Panc1 (cell line): ENCODE measurements at regions not wholly inside any gene's neighbourhood (a gene's known extent, or its start where the extent isn't known, plus 50 kb on each side); places are given as distances from the start of the nearest gene placed in this dataset.

Experiments
- SIN3A ChIP-seq: IDR thresholded peaks from 2 replicates; pipeline ENCODE4 v1.6.1; 2012; ENCODE audit warnings: low read depth, mild to moderate bottlenecking, low read length, moderate library complexity, borderline replicate concordance; ENCODE audit not compliant: insufficient read depth
- TF ChIP-seq, protein P1 (sequence below): fragments of 450-650 bp; IDR thresholded peaks from 2 replicates; pipeline ENCODE4 v1.5.1; 2017; ENCODE audit warnings: mild to moderate bottlenecking

DNA sequence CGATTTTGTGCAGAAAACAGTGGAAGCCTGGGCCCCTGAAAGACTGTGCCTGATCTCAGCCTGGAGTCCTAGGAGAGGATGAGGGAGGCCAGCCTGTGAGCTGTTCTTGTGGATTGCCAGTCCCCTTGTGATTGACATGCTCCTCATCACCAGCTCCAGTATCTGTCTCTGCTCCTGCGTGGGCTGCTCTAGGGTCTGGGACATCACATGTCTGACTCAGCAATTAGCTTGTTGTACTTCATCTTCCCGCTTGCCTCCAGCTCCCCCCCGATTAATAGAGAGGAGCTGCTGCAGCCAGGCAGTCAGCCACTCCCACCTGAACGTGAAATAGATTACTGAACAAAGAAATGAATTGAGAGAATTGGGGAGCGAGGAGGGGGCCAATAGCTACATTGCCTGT is 99.6 kb upstream of the TBX20 start:
- TF ChIP-seq, protein P1, sequence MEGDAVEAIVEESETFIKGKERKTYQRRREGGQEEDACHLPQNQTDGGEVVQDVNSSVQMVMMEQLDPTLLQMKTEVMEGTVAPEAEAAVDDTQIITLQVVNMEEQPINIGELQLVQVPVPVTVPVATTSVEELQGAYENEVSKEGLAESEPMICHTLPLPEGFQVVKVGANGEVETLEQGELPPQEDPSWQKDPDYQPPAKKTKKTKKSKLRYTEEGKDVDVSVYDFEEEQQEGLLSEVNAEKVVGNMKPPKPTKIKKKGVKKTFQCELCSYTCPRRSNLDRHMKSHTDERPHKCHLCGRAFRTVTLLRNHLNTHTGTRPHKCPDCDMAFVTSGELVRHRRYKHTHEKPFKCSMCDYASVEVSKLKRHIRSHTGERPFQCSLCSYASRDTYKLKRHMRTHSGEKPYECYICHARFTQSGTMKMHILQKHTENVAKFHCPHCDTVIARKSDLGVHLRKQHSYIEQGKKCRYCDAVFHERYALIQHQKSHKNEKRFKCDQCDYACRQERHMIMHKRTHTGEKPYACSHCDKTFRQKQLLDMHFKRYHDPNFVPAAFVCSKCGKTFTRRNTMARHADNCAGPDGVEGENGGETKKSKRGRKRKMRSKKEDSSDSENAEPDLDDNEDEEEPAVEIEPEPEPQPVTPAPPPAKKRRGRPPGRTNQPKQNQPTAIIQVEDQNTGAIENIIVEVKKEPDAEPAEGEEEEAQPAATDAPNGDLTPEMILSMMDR: no peak
- no peak for TF ChIP-seq SIN3A
